WTC11 (cell line): ENCODE measurements at regions not wholly inside any gene's neighbourhood (a gene's known extent, or its start where the extent isn't known, plus 50 kb on each side); places are given as distances from the start of the nearest gene placed in this dataset.

Experiments used
- ATAC-seq: fragments of 200-7000 bp; cut with Tn5 transposase; 2 replicates; pipeline ENCODE4 v1.10.0; 2021; ENCODE audit warnings: mild to moderate bottlenecking, moderate library complexity
- CTCF ChIA-PET: fragments of 300-600 bp; sonication (Branson Sonifier 250); formaldehyde crosslinking; loops from one replicate; lab custom pipeline; 2021; ENCODE audit warnings: antibody characterized with exemption; lab: Charles Lee
- POLR2A ChIA-PET: fragments of 350-600 bp; sonication (Branson Sonifier 250); formaldehyde crosslinking; loops from one replicate; lab custom pipeline; 2021; ENCODE audit warnings: antibody characterized with exemption; lab: Charles Lee
- DNase-seq: peaks from one replicate; pipeline ENCODE4 v3.0.0; 2021; ENCODE audit warnings: low spot score
- H3K27ac Mint-ChIP-seq: 2 replicates; pipeline ENCODE4 v1.8.0; 2021; ENCODE audit warnings: mixed read lengths
- H3K27me3 Mint-ChIP-seq: 2 replicates; pipeline ENCODE4 v1.8.0; 2021; ENCODE audit warnings: low read depth, mild to moderate bottlenecking, moderate library complexity, mixed read lengths
- H3K36me3 Mint-ChIP-seq: 2 replicates; pipeline ENCODE4 v1.8.0; 2021; ENCODE audit warnings: mixed read lengths
- H3K4me1 Mint-ChIP-seq: 2 replicates; pipeline ENCODE4 v1.8.0; 2022; ENCODE audit warnings: mixed read lengths
- H3K4me3 Mint-ChIP-seq: 2 replicates; pipeline ENCODE4 v1.8.0; 2021; ENCODE audit warnings: mild to moderate bottlenecking, moderate library complexity, mixed read lengths
- H3K9me3 Mint-ChIP-seq: 2 replicates; pipeline ENCODE4 v1.8.0; 2021; ENCODE audit warnings: mixed read lengths
- AFF4 ChIP-seq: sonication (generic); formaldehyde crosslinking; IDR thresholded peaks from 2 replicates; pipeline ENCODE4 v1.8.1; 2023; ENCODE audit warnings: mild to moderate bottlenecking, missing genetic modification reagents, borderline replicate concordance
- CREB1 ChIP-seq: sonication (generic); formaldehyde crosslinking; IDR thresholded peaks from 2 replicates; pipeline ENCODE4 v1.8.0; 2023; ENCODE audit warnings: mild to moderate bottlenecking, missing genetic modification reagents
- CREM ChIP-seq: sonication (generic); formaldehyde crosslinking; IDR thresholded peaks from 2 replicates; pipeline ENCODE4 v1.8.1; 2022; ENCODE audit warnings: mild to moderate bottlenecking, missing genetic modification reagents, moderate library complexity
- CTCF ChIP-seq: fragments of 200-600 bp; IDR thresholded peaks from 2 replicates; pipeline ENCODE4 v1.8.0; 2022; ENCODE audit warnings: antibody characterized with exemption
- ERG ChIP-seq: fragments of 250-450 bp; sonication (Bioruptor Pico); IDR thresholded peaks from 2 replicates; pipeline ENCODE4 v1.8.0; 2021; ENCODE audit warnings: mild to moderate bottlenecking
- FOXP1 ChIP-seq: sonication (generic); formaldehyde crosslinking; IDR thresholded peaks from 2 replicates; pipeline ENCODE4 v1.8.0; 2022; ENCODE audit warnings: missing genetic modification reagents, mild to moderate bottlenecking, moderate library complexity, borderline replicate concordance
- MLX ChIP-seq: sonication (generic); formaldehyde crosslinking; IDR thresholded peaks from 2 replicates; pipeline ENCODE4 v1.8.1; 2023; ENCODE audit warnings: mild to moderate bottlenecking, missing genetic modification reagents, moderate library complexity
- MXD4 ChIP-seq: fragments of 250-450 bp; sonication (Bioruptor Pico); IDR thresholded peaks from 2 replicates; pipeline ENCODE4 v1.8.0; 2021; ENCODE audit warnings: mild to moderate bottlenecking, moderate library complexity, borderline replicate concordance
- NFE2L1 ChIP-seq: sonication (generic); formaldehyde crosslinking; IDR thresholded peaks from 2 replicates; pipeline ENCODE4 v1.8.1; 2023; ENCODE audit warnings: missing genetic modification reagents
- OVOL2 ChIP-seq: fragments of 250-450 bp; sonication (Bioruptor Pico); IDR thresholded peaks from 2 replicates; pipeline ENCODE4 v1.9.0; 2021; ENCODE audit warnings: mild to moderate bottlenecking, borderline replicate concordance
- SMAD3 ChIP-seq: sonication (generic); formaldehyde crosslinking; IDR thresholded peaks from 2 replicates; pipeline ENCODE4 v1.8.0; 2022; ENCODE audit warnings: missing genetic modification reagents, mild to moderate bottlenecking, borderline replicate concordance
- TEAD4 ChIP-seq: sonication (generic); formaldehyde crosslinking; IDR thresholded peaks from 2 replicates; pipeline ENCODE4 v1.8.0; 2022; ENCODE audit warnings: mild to moderate bottlenecking, missing genetic modification reagents
- ZMAT4 ChIP-seq: fragments of 250-450 bp; sonication (Bioruptor Pico); IDR thresholded peaks from 2 replicates; pipeline ENCODE4 v1.9.0; 2021; ENCODE audit warnings: mild to moderate bottlenecking
- ZNF121 ChIP-seq: sonication (generic); formaldehyde crosslinking; IDR thresholded peaks from 2 replicates; pipeline ENCODE4 v1.8.0; 2023; ENCODE audit warnings: missing genetic modification reagents
- ZNF138 ChIP-seq: sonication (generic); formaldehyde crosslinking; conservative IDR thresholded peaks from 2 replicates; pipeline ENCODE4 v1.8.1; 2022; ENCODE audit warnings: mild to moderate bottlenecking, moderate library complexity, missing genetic modification reagents
- ZNF416 ChIP-seq: fragments of 250-450 bp; sonication (Bioruptor Pico); IDR thresholded peaks from 2 replicates; pipeline ENCODE4 v1.9.0; 2021; ENCODE audit warnings: mild to moderate bottlenecking, inconsistent platforms
- ZNF532 ChIP-seq: fragments of 250-450 bp; sonication (Bioruptor Pico); IDR thresholded peaks from 2 replicates; pipeline ENCODE4 v1.9.0; 2021; ENCODE audit warnings: mild to moderate bottlenecking, borderline replicate concordance

GRCh38 chr4:180665481-180665880 is 1577.7 kb upstream of the TENM3 start (continued):
- TF ChIP-seq MXD4 (CRISPR knock-in tag), result no peak
- no peak for TF ChIP-seq AFF4 (CRISPR knock-in tag)
- TF ChIP-seq ZNF532 (CRISPR knock-in tag), result no peak
- no peak for TF ChIP-seq CREB1 (CRISPR knock-in tag)
- TF ChIP-seq ZMAT4, result no peak
- no peak for TF ChIP-seq CREM (CRISPR knock-in tag)
- no peak for TF ChIP-seq ZNF121 (CRISPR knock-in tag)
- no peak for TF ChIP-seq NFE2L1 (CRISPR knock-in tag)
- no peak for TF ChIP-seq SMAD3 (CRISPR knock-in tag)
- TF ChIP-seq, all 79 proteins: peak for 0

- Mint-ChIP-seq H3K4me1 (peaks cover 13% of the 10 kb centered on the region), H3K4me3 (peak overlapping the region; percentile 29), H3K27ac (no peak overlapping the region), H3K9me3 (peaks cover 5% of the 10 kb centered on the region; the same call in 1 of the 2 replicates), H3K27me3 (no peaks in the 10 kb centered on the region), H3K36me3 (no peaks in the 10 kb centered on the region)
- POLR2A ChIA-PET, result no interaction called here
- DNase-seq, result peak; percentile 28
- ATAC-seq, result peak; percentile 87
- CTCF ChIA-PET, result interaction anchor here (0.6 to 1.4 kb wide), 8 partner anchors 8 to 799 kb away, joined by 3 to 4 read pairs (median 3); no protein-coding TSS in a partner anchor
- peak; percentile 84 for TF ChIP-seq CTCF
- TF ChIP-seq FOXP1 (CRISPR knock-in tag), result no peak
These were observed 1577.0 kb upstream of the TENM3 start for GRCh38 chr4:180665994-180666824.

- Mint-ChIP-seq H3K36me3 (no peaks in the 10 kb centered on the region), H3K27me3 (no peaks in the 10 kb centered on the region), H3K9me3 (peaks cover 5% of the 10 kb centered on the region; the same call in 1 of the 2 replicates), H3K27ac (no peak overlapping the region), H3K4me1 (peaks cover 17% of the 10 kb centered on the region), H3K4me3 (no peak overlapping the region)
- no peak for DNase-seq
- ChIA-PET POLR2A (no interaction called here), CTCF (interaction anchor here (0.8 kb wide), 1 partner anchor 801 kb away, joined by 3 read pairs; no protein-coding TSS in a partner anchor)
- ATAC-seq, result no peak
- TF ChIP-seq TEAD4 (CRISPR knock-in tag) (no peak), ZNF138 (no peak), ZNF416 (CRISPR knock-in tag) (no peak), OVOL2 (CRISPR knock-in tag) (no peak), CTCF (no peak), MLX (CRISPR knock-in tag) (no peak), ERG (CRISPR knock-in tag) (no peak)
These were observed 1574.5 kb upstream of the TENM3 start for GRCh38 chr4:180668732-180669131.
